H1 (cell line): ENCODE measurements at regions not wholly inside any gene's neighbourhood (a gene's known extent, or its start where the extent isn't known, plus 50 kb on each side); places are given as distances from the start of the nearest gene placed in this dataset.

Experiments
- CTCF ChIA-PET: fragments of 300-600 bp; sonication (Branson Sonifier 250); formaldehyde crosslinking; loops from one replicate; lab custom pipeline; 2021; ENCODE audit not compliant: partially characterized antibody; lab: Charles Lee
- POLR2A ChIA-PET: fragments of 300-600 bp; sonication (Branson Sonifier 250); formaldehyde crosslinking; loops from one replicate; lab custom pipeline; 2021; ENCODE audit warnings: inconsistent platforms; ENCODE audit not compliant: partially characterized antibody; lab: Charles Lee
- DNase-seq, 2 experiments: peaks; one replicate each; pipeline versions ENCODE4 v3.0.0 to v3.0.0-alpha.2; 2010 to 2022; ENCODE audit warnings: low spot score in 2 of 2, low read depth in 1 of 2, mixed read lengths in 1 of 2
- FAIRE-seq: peaks from 2 replicates; lab custom pipeline; 2011; peaks lifted over from hg19 to GRCh38; lab: Jason Lieb, UNC
- H2AFZ ChIP-seq: 2 replicates; pipeline ENCODE4 v1.8.1; 2012; ENCODE audit warnings: low read length, inconsistent platforms
- H2AK5ac ChIP-seq: 2 replicates; pipeline ENCODE4 v1.6.1; 2013; ENCODE audit warnings: low read depth, low read length
- H2BK120ac ChIP-seq: replicated peaks from 2 replicates; pipeline ENCODE3; 2013; ENCODE audit warnings: low read depth, low read length, inconsistent platforms
- H2BK12ac ChIP-seq: 2 replicates; pipeline ENCODE4 v1.6.1; 2013; ENCODE audit warnings: low read depth, low read length
- H2BK15ac ChIP-seq: 2 replicates; pipeline ENCODE4 v1.6.1; 2013; ENCODE audit warnings: low read length
- H2BK20ac ChIP-seq: 2 replicates; pipeline ENCODE4 v1.6.1; 2013; ENCODE audit warnings: low read length
- H2BK5ac ChIP-seq: 2 replicates; pipeline ENCODE4 v1.6.1; 2013; ENCODE audit warnings: low read depth, low read length
- H3K14ac ChIP-seq: 2 replicates; pipeline ENCODE4 v1.6.1; 2013; ENCODE audit warnings: inconsistent platforms; ENCODE audit not compliant: insufficient read length
- H3K18ac ChIP-seq: 2 replicates; pipeline ENCODE4 v1.6.1; 2013; ENCODE audit warnings: low read length; ENCODE audit errors: extremely low read depth
- H3K23ac ChIP-seq: 2 replicates; pipeline ENCODE4 v1.6.1; 2013; ENCODE audit warnings: inconsistent platforms; ENCODE audit not compliant: insufficient read length
- H3K23me2 ChIP-seq: 2 replicates; pipeline ENCODE4 v1.6.1; 2013; ENCODE audit warnings: low read depth, low read length
- H3K27ac ChIP-seq: 2 replicates; pipeline ENCODE4 v1.6.1; 2011; ENCODE audit warnings: low read depth, low read length, inconsistent platforms
- H3K27me3 ChIP-seq, 4 experiments: replicated peaks in 1 of 4; 1 replicate in 1 of 4; 2 replicates in 3 of 4; pipeline versions ENCODE4 v1.6.1 to v1.8.1; 2011 to 2013; ENCODE audit warnings: low read length in 3 of 4, mild to moderate bottlenecking in 3 of 4, inconsistent platforms in 2 of 4, mixed read lengths in 2 of 4, moderate library complexity in 1 of 4; ENCODE audit not compliant: control insufficient read depth in 3 of 4, insufficient read depth in 3 of 4; ENCODE audit errors: extremely low read depth in 1 of 4
- H3K36me3 ChIP-seq, 4 experiments: 2 replicates each; pipeline versions ENCODE4 v1.6.1 to v1.8.1; 2011 to 2013; ENCODE audit warnings: mild to moderate bottlenecking in 4 of 4, low read length in 3 of 4, moderate library complexity in 2 of 4, control low read depth in 1 of 4, inconsistent platforms in 1 of 4; ENCODE audit not compliant: insufficient read depth in 4 of 4, control insufficient read depth in 2 of 4
- H3K4ac ChIP-seq: replicated peaks from 2 replicates; pipeline ENCODE3; 2013; ENCODE audit warnings: low read length, low read depth, mixed read lengths, inconsistent platforms; ENCODE audit not compliant: insufficient read length
- H3K4me1 ChIP-seq, 4 experiments: replicated peaks in 1 of 4; 1 replicate in 1 of 4; 2 replicates in 3 of 4; pipeline versions ENCODE4 v1.6.1 to v1.8.1; 2011 to 2013; ENCODE audit warnings: low read length in 3 of 4, inconsistent platforms in 2 of 4, mixed read lengths in 1 of 4; ENCODE audit not compliant: insufficient read depth in 4 of 4, control insufficient read depth in 3 of 4
- H3K4me2 ChIP-seq, 2 experiments: 2 replicates each; pipeline versions ENCODE4 v1.6.1 to v1.8.1; 2011 to 2013; ENCODE audit warnings: low read depth in 2 of 2, low read length in 2 of 2, control low read depth in 1 of 2, inconsistent platforms in 1 of 2, mild to moderate bottlenecking in 1 of 2; ENCODE audit not compliant: insufficient read depth in 1 of 2
- H3K4me3 ChIP-seq, 4 experiments: fragments of 200-600, 300-600 bp in 1 of 4; sonication (generic), shearing (Covaris generic), sonication (Bioruptor Twin) in 1 of 4; 2 replicates each; pipeline versions ENCODE4 v1.5.1 to v1.8.1; 2011 to 2016; ENCODE audit warnings: low read length in 4 of 4, low read depth in 3 of 4, control low read depth in 2 of 4, inconsistent platforms in 2 of 4, mild to moderate bottlenecking in 2 of 4, mixed read lengths in 1 of 4, moderate library complexity in 1 of 4; ENCODE audit not compliant: insufficient read depth in 2 of 4; ENCODE audit errors: extremely low read depth in 1 of 4
- H3K56ac ChIP-seq: replicated peaks from 2 replicates; pipeline ENCODE3; 2013; ENCODE audit warnings: low read depth, mild to moderate bottlenecking, mixed read lengths, low read length, inconsistent platforms; ENCODE audit not compliant: insufficient read length
- H3K79me1 ChIP-seq: 2 replicates; pipeline ENCODE4 v1.6.1; 2013; ENCODE audit warnings: low read depth, low read length, control low read depth
- H3K79me2 ChIP-seq, 2 experiments: 2 replicates each; pipeline versions ENCODE4 v1.6.1 to v1.8.1; 2012 to 2013; ENCODE audit warnings: low read length in 2 of 2, mild to moderate bottlenecking in 2 of 2, inconsistent platforms in 1 of 2; ENCODE audit not compliant: insufficient read depth in 2 of 2, control insufficient read depth in 1 of 2
- H3K9ac ChIP-seq, 4 experiments: replicated peaks in 1 of 4; 1 replicate in 1 of 4; 2 replicates in 3 of 4; pipeline versions ENCODE4 v1.6.1 to v1.8.1; 2011 to 2013; ENCODE audit warnings: low read depth in 3 of 4, low read length in 3 of 4, control low read depth in 2 of 4, mild to moderate bottlenecking in 2 of 4, moderate library complexity in 2 of 4, inconsistent platforms in 1 of 4; ENCODE audit errors: extremely low read depth in 1 of 4
- H3K9me3 ChIP-seq, 2 experiments: 2 replicates each; pipeline versions ENCODE4 v1.6.1 to v1.8.1; 2012 to 2013; ENCODE audit warnings: mild to moderate bottlenecking in 2 of 2, moderate library complexity in 2 of 2, control low read depth in 1 of 2, inconsistent platforms in 1 of 2, low read depth in 1 of 2, low read length in 1 of 2, mixed read lengths in 1 of 2; ENCODE audit not compliant: insufficient read depth in 2 of 2
- H4K20me1 ChIP-seq, 2 experiments: replicated peaks in 1 of 2; 2 replicates each; pipeline versions ENCODE3 to v1.8.1; 2011 to 2013; ENCODE audit warnings: inconsistent platforms in 2 of 2, low read length in 2 of 2, mild to moderate bottlenecking in 1 of 2; ENCODE audit not compliant: insufficient read depth in 2 of 2, control insufficient read depth in 1 of 2
- H4K5ac ChIP-seq: 2 replicates; pipeline ENCODE4 v1.6.1; 2013; ENCODE audit warnings: low read length, low read depth, mixed read lengths, inconsistent platforms; ENCODE audit not compliant: insufficient read length
- H4K8ac ChIP-seq: 2 replicates; pipeline ENCODE4 v1.8.0; 2013; ENCODE audit warnings: mild to moderate bottlenecking, moderate library complexity, low read length, inconsistent platforms; ENCODE audit not compliant: insufficient read depth; ENCODE audit errors: extremely low read depth
- H4K91ac ChIP-seq: replicated peaks from 2 replicates; pipeline ENCODE3; 2013; ENCODE audit warnings: low read length, mixed read lengths, inconsistent platforms; ENCODE audit not compliant: insufficient read length
- ATF2 ChIP-seq: IDR thresholded peaks from 2 replicates; pipeline ENCODE4 v1.6.1; 2012; ENCODE audit warnings: low read length, inconsistent platforms
- KDM5A ChIP-seq: fragments of 200-600 bp; IDR thresholded peaks from 2 replicates; pipeline ENCODE4 v1.7.1; 2012; ENCODE audit warnings: mild to moderate bottlenecking, low read length, inconsistent platforms, mixed read lengths
- MAFK ChIP-seq: IDR thresholded peaks from 2 replicates; pipeline ENCODE4 v1.6.1; 2012; ENCODE audit warnings: low read depth, mild to moderate bottlenecking, improper control_type of control experiment, low read length
- RBBP5 ChIP-seq: IDR thresholded peaks from 2 replicates; pipeline ENCODE4 v1.7.1; 2012; ENCODE audit warnings: low read depth, mild to moderate bottlenecking, inconsistent platforms, low read length, moderate library complexity, borderline replicate concordance
- RXRA ChIP-seq: IDR thresholded peaks from 2 replicates; pipeline ENCODE4 v1.6.1; 2011; ENCODE audit warnings: low read depth, mild to moderate bottlenecking, low read length, moderate library complexity; ENCODE audit not compliant: insufficient read depth
- SP2 ChIP-seq: IDR thresholded peaks from 2 replicates; pipeline ENCODE4 v1.6.1; 2012; ENCODE audit warnings: mild to moderate bottlenecking, low read length, inconsistent platforms
- TAF7 ChIP-seq: optimal IDR thresholded peaks from 2 replicates; pipeline ENCODE3; 2011; ENCODE audit warnings: low read depth, mild to moderate bottlenecking, inconsistent platforms, low read length, moderate library complexity, borderline replicate concordance
- TCF12 ChIP-seq: IDR thresholded peaks from 2 replicates; pipeline ENCODE4 v1.6.1; 2011; ENCODE audit warnings: low read depth, mild to moderate bottlenecking, low read length
- TEAD4 ChIP-seq: IDR thresholded peaks from 2 replicates; pipeline ENCODE4 v1.6.1; 2012; ENCODE audit warnings: low read depth, low read length, inconsistent platforms, mixed read lengths
- ZNF274 ChIP-seq: IDR thresholded peaks from 2 replicates; pipeline ENCODE4 v1.7.0; 2012; ENCODE audit warnings: low read length, borderline replicate concordance; ENCODE audit errors: extremely low read depth
- WGBS, 2 experiments: shearing (Covaris generic) in 1 of 2; methylation state at CpG; one replicate each; pipeline versions ENCODE4 v1.1.6 to v1.1.7; 2013 to 2015; ENCODE audit warnings: low lambda C conversion rate in 2 of 2, mixed read lengths in 2 of 2, inconsistent platforms in 1 of 2, low coverage in 1 of 2, missing lambda C conversion rate in 1 of 2; ENCODE audit not compliant: insufficient replicate concordance in 2 of 2, insufficient coverage in 1 of 2, insufficient read length in 1 of 2; ENCODE audit errors: extremely low coverage in 1 of 2, missing lambda C conversion rate in 1 of 2; 5-methylcytosine and 5-hydroxymethylcytosine counted together
- TF ChIP-seq, protein P1 (sequence below): IDR thresholded peaks from 2 replicates; pipeline ENCODE4 v1.6.1; 2011; ENCODE audit warnings: low read length, improper control_type of control experiment

- H3K4me1 ChIP-seq, result peaks cover 0 to 13% (median 0%) of the 10 kb centered on the region in 4 experiments; a peak in 2 of 7 replicates
- no peak for TF ChIP-seq TEAD4
- TF ChIP-seq SP2, result no peak
- no peak for TF ChIP-seq TAF7
- no peak for TF ChIP-seq RXRA
- TF ChIP-seq TCF12, result no peak
- TF ChIP-seq ATF2, result no peak
- TF ChIP-seq ZNF274, result no peak
- no peak for TF ChIP-seq MAFK
- TF ChIP-seq KDM5A, result no peak
- TF ChIP-seq, protein P1, sequence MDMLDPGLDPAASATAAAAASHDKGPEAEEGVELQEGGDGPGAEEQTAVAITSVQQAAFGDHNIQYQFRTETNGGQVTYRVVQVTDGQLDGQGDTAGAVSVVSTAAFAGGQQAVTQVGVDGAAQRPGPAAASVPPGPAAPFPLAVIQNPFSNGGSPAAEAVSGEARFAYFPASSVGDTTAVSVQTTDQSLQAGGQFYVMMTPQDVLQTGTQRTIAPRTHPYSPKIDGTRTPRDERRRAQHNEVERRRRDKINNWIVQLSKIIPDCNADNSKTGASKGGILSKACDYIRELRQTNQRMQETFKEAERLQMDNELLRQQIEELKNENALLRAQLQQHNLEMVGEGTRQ, result no peak
- TF ChIP-seq RBBP5, result no peak
Observed at GRCh38 chr1:199161766-199162303, 523.0 kb downstream of the PTPRC start.

More at GRCh38 chr1:199161766-199162303, 523.0 kb downstream of the PTPRC start:
- Histone ChIP-seq H3K14ac (no peak overlapping the region), H3K9ac (no peak overlapping the region), H2BK15ac (0 out of 2 replicates have a peak overlapping the region, but pooled peaks have one; percentile 77), H3K27me3 (no peaks in the 10 kb centered on the region), H3K4me3 (no peak overlapping the region), H2BK120ac (peak overlapping the region; percentile 69), H2BK20ac (peak overlapping the region; percentile 92; the same call in 1 of the 2 replicates), H4K5ac (peak overlapping the region; percentile 1), H3K23me2 (no peaks in the 10 kb centered on the region), H2AK5ac (no peak overlapping the region), H3K4me2 (no peak overlapping the region), H2BK12ac (peak overlapping the region; percentile 89), H3K56ac (no peak overlapping the region), H3K27ac (no peak overlapping the region), H3K36me3 (no peaks in the 10 kb centered on the region), H3K79me1 (no peaks in the 10 kb centered on the region), H3K23ac (no peak overlapping the region), H4K8ac (no peak overlapping the region), H3K9me3 (no peaks in the 10 kb centered on the region), H3K18ac (peak overlapping the region; percentile 91; the same call in 1 of the 2 replicates), H3K4ac (no peak overlapping the region), H4K91ac (no peak overlapping the region), H2AFZ (peak overlapping the region; percentile 97), H2BK5ac (peak overlapping the region; percentile 90; the same call in 1 of the 2 replicates), H4K20me1 (no peaks in the 10 kb centered on the region), H3K79me2 (no peaks in the 10 kb centered on the region)
- no peak for FAIRE-seq
- POLR2A ChIA-PET, result no interaction called here
- DNase-seq, result no peak
- WGBS, 2 experiments, result 90% methylated on average over 3 of the region's 3 CpGs; no CpG with 5 or more reads in 1 of the 2 experiments
- CTCF ChIA-PET, result interaction anchor here (1.0 to 1.6 kb wide), 2 partner anchors 9 to 11 kb away, joined by 3 read pairs; no protein-coding TSS in a partner anchor
